ENCODE measurements at regions not wholly inside any gene's neighbourhood (a gene's known extent, or its start where the extent isn't known, plus 50 kb on each side); places are given as distances from the start of the nearest gene placed in this dataset.
A peak's percentile ranks its signal among the peaks of the same experiment; 100 is the strongest.

DNA sequence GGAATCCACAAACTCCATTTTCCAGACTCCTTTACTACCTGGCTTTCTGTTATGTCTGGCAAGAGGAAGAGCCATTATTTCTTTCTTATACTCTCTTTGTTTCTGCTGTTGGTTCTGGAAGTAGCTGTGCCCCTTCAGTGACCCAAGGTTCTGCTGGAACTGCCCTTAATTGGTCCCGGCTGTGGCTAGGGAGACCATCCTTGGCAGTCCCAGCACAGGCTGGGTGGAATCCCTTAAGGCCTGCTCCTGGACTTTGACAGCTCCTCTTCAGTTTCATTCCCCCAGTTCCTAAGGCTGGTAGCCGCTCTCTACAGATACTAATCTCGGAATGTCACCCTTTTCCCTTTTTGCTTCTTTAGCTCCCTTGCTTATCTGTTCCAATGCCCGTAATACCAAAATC lies 81.9 kb upstream of the GLIS3 start:
- Histone ChIP-seq H3K9me3 (ENCODE audit: insufficient read depth, low read length) (no peaks in the 10 kb centered on the region), H3K4me3 (ENCODE audit: low read length) (no peak overlapping the region), H3K36me3 (replicated peaks; ENCODE audit: low read depth, low read length) (no peaks in the 10 kb centered on the region), H2AFZ (ENCODE audit: low read depth, low read length) (no peak overlapping the region), H4K20me1 (ENCODE audit: insufficient read depth, low read length) (no peaks in the 10 kb centered on the region), H3K27me3 (ENCODE audit: low read depth, low read length) (peaks cover 5% of the 10 kb centered on the region), H3K79me2 (ENCODE audit: low read length) (no peaks in the 10 kb centered on the region), H3K27ac (ENCODE audit: low read length) (no peak overlapping the region), H3K4me1 (ENCODE audit: low read length) (peaks cover 4% of the 10 kb centered on the region; the same call in 1 of the 2 replicates), H3K4me2 (ENCODE audit: low read length) (no peak overlapping the region), H3K9ac (ENCODE audit: low read length) (no peak overlapping the region)
- TF ChIP-seq, protein P1, sequence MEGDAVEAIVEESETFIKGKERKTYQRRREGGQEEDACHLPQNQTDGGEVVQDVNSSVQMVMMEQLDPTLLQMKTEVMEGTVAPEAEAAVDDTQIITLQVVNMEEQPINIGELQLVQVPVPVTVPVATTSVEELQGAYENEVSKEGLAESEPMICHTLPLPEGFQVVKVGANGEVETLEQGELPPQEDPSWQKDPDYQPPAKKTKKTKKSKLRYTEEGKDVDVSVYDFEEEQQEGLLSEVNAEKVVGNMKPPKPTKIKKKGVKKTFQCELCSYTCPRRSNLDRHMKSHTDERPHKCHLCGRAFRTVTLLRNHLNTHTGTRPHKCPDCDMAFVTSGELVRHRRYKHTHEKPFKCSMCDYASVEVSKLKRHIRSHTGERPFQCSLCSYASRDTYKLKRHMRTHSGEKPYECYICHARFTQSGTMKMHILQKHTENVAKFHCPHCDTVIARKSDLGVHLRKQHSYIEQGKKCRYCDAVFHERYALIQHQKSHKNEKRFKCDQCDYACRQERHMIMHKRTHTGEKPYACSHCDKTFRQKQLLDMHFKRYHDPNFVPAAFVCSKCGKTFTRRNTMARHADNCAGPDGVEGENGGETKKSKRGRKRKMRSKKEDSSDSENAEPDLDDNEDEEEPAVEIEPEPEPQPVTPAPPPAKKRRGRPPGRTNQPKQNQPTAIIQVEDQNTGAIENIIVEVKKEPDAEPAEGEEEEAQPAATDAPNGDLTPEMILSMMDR (IDR thresholded peaks at IDR 0.05; ENCODE audit: low read depth, low read length), result no peak

DNA sequence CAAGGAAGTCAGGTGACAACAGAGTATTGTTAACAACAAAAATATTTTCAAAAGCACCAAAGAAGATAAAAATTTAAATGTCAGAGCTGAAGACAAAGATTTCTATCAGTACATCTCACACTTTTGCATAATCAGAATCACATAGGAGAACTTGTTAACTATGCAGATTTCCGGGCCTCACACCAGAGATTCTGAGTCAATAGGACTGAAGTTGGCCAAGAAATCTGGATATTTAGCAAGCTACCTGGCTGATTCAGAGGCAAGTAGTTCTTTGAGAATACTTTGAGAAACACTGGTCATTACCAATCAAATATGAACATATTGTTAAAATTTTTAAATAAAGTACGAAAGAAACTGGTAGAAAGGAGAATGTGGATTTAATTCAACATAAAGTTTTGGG lies 80.5 kb upstream of the GLIS3 start:
- H3K9ac ChIP-seq (ENCODE audit: low read length), result no peak overlapping the region
- no peaks in the 10 kb centered on the region for H4K20me1 ChIP-seq (ENCODE audit: insufficient read depth, low read length)
- TF ChIP-seq, protein P1 (IDR thresholded peaks at IDR 0.05; ENCODE audit: low read depth, low read length), result no peak
- no peak for TF ChIP-seq EZH2phosphoT487 (IDR thresholded peaks at IDR 0.05; ENCODE audit: low read depth)
- peaks cover 15% of the 10 kb centered on the region for H3K27me3 ChIP-seq (ENCODE audit: low read depth, low read length)
- H2AFZ ChIP-seq (ENCODE audit: low read depth, low read length), result no peak overlapping the region
- H3K4me2 ChIP-seq (ENCODE audit: low read length), result no peak overlapping the region
- H3K9me3 ChIP-seq (ENCODE audit: insufficient read depth, low read length), result no peaks in the 10 kb centered on the region
- no peak overlapping the region for H3K27ac ChIP-seq (ENCODE audit: low read length)
- H3K4me1 ChIP-seq (ENCODE audit: low read length), result peaks cover 4% of the 10 kb centered on the region; the same call in 1 of the 2 replicates
- H3K4me3 ChIP-seq (ENCODE audit: low read length), result no peak overlapping the region
- no peaks in the 10 kb centered on the region for H3K79me2 ChIP-seq (ENCODE audit: low read length)
- no peaks in the 10 kb centered on the region for H3K36me3 ChIP-seq (replicated peaks; ENCODE audit: low read depth, low read length)

DNA sequence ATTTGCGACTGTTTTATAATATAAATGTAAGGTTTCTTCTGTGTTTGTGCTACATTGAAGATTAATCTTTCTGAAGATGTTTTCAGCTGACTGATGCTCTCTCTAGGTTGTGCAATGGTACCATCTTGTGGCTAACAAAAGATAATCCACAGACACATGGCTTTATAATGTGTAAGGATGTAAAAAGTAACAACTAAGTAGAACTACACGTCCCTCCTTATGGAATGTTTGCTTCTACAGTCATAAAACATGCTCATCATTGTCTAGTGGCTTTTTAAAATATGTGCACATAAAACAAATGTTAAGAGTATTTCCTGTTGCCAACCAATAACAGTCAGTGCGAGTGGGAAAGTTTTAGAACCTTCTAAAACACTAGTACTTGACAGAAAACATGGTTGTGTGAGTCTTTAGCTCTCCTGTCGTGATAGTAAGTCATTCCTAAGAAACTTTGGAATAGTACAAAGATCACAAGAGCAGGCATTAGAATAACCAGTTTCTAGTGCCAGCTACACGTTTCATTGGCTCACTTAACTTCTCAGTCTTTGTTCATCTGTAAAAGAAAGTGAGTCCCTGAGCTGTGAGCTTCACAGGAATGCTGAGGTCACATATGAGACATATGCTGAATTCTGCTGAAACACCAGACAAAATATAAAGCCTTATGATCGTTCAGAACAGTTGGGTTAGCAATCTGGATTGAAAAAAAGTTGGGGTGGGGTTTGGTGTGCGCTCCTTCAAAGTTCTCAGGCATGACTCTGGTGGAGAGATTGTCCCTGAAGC lies 75.7 kb upstream of the GLIS3 start:
- 0 out of 2 replicates have a peak overlapping the region, but pooled peaks have one; percentile 41 for H2AFZ ChIP-seq (ENCODE audit: low read depth, low read length)
- H3K79me2 ChIP-seq (ENCODE audit: low read length), result no peaks in the 10 kb centered on the region
- no peak for TF ChIP-seq EZH2phosphoT487 (IDR thresholded peaks at IDR 0.05; ENCODE audit: low read depth)
- TF ChIP-seq, protein P1 (IDR thresholded peaks at IDR 0.05; ENCODE audit: low read depth, low read length), result peak; percentile 58

DNA sequence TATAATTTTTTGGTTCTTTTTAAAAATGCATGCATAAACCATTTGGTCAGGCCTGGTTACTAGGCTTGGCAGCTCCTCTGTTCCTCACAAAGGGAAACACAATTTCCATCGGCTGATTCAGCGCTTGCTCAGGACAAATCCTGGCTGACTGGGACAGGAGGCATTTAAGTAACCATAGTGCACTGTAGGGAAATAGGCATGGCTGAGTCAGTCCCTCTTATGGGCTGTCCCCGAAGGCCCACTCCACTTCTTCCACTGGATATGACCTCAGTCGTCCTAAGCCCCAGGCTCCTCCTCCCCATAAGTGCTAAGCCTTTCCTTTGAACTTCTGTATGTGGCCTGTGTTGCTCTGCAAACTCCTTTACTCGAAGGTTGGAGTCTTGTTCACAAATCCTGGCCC lies 71.2 kb upstream of the GLIS3 start:
- Histone ChIP-seq H3K9ac (ENCODE audit: low read length) (no peak overlapping the region), H3K79me2 (ENCODE audit: low read length) (no peaks in the 10 kb centered on the region), H3K4me2 (ENCODE audit: low read length) (no peak overlapping the region), H3K9me3 (ENCODE audit: insufficient read depth, low read length) (no peaks in the 10 kb centered on the region), H3K27me3 (ENCODE audit: low read depth, low read length) (peaks cover 19% of the 10 kb centered on the region), H3K4me3 (ENCODE audit: low read length) (no peak overlapping the region), H2AFZ (ENCODE audit: low read depth, low read length) (no peak overlapping the region), H4K20me1 (ENCODE audit: insufficient read depth, low read length) (no peaks in the 10 kb centered on the region), H3K36me3 (replicated peaks; ENCODE audit: low read depth, low read length) (no peaks in the 10 kb centered on the region), H3K27ac (ENCODE audit: low read length) (no peak overlapping the region), H3K4me1 (ENCODE audit: low read length) (no peaks in the 10 kb centered on the region)
- TF ChIP-seq EZH2phosphoT487 (IDR thresholded peaks at IDR 0.05; ENCODE audit: low read depth), result no peak
- TF ChIP-seq, protein P1 (IDR thresholded peaks at IDR 0.05; ENCODE audit: low read depth, low read length), result no peak

More for the DNA sequence above, 75.7 kb upstream of the GLIS3 start:
- no peak overlapping the region for H3K4me2 ChIP-seq (ENCODE audit: low read length)
- no peaks in the 10 kb centered on the region for H3K36me3 ChIP-seq (replicated peaks; ENCODE audit: low read depth, low read length)
- no peak overlapping the region for H3K4me3 ChIP-seq (ENCODE audit: low read length)
- no peak overlapping the region for H3K27ac ChIP-seq (ENCODE audit: low read length)
- no peak overlapping the region for H3K9ac ChIP-seq (ENCODE audit: low read length)
- H4K20me1 ChIP-seq (ENCODE audit: insufficient read depth, low read length), result no peaks in the 10 kb centered on the region
- H3K27me3 ChIP-seq (ENCODE audit: low read depth, low read length), result peaks cover 28% of the 10 kb centered on the region
- H3K9me3 ChIP-seq (ENCODE audit: insufficient read depth, low read length), result no peaks in the 10 kb centered on the region
- no peaks in the 10 kb centered on the region for H3K4me1 ChIP-seq (ENCODE audit: low read length)

All from OCI-LY3 (cell line).